LNCaP clone FGC (cell line): ENCODE measurements at regions not wholly inside any gene's neighbourhood (a gene's known extent, or its start where the extent isn't known, plus 50 kb on each side); places are given as distances from the start of the nearest gene placed in this dataset.

Source experiments
- DNase-seq: peaks from one replicate; pipeline ENCODE4 v3.0.0-alpha.2; 2011; ENCODE audit warnings: low read depth
- H3K4me3 ChIP-seq: 2 replicates; pipeline ENCODE4 v1.5.1; 2011; ENCODE audit warnings: mild to moderate bottlenecking, low read depth, low read length, control low read depth
- CTCF ChIP-seq: IDR thresholded peaks from 2 replicates; pipeline ENCODE4 v1.5.1; 2012; ENCODE audit warnings: mild to moderate bottlenecking; ENCODE audit not compliant: control insufficient read depth, insufficient read depth; ENCODE audit errors: extremely low read depth

GRCh38 chr15:94105760-94106159 is 125.6 kb upstream of the MCTP2 start:
- no peak for TF ChIP-seq CTCF
- DNase-seq = no peak
- H3K4me3 ChIP-seq = no peak overlapping the region

- DNase-seq = no peak
- no peak for TF ChIP-seq CTCF
- H3K4me3 ChIP-seq = no peak overlapping the region
These were observed 130.5 kb upstream of the MCTP2 start for GRCh38 chr15:94100863-94101262.

- DNase-seq = no peak
- H3K4me3 ChIP-seq = no peak overlapping the region
- no peak for TF ChIP-seq CTCF
These were observed 131.8 kb upstream of the MCTP2 start for GRCh38 chr15:94099574-94099960.

- no peak overlapping the region for H3K4me3 ChIP-seq
- no peak for TF ChIP-seq CTCF
These were observed 132.3 kb upstream of the MCTP2 start for GRCh38 chr15:94098921-94099573.

GRCh38 chr15:94097552-94097951 is 133.8 kb upstream of the MCTP2 start:
- H3K4me3 ChIP-seq = no peak overlapping the region
- DNase-seq = no peak
- TF ChIP-seq CTCF = no peak

More at GRCh38 chr15:94098921-94099573, 132.3 kb upstream of the MCTP2 start:
- no peak for DNase-seq

- TF ChIP-seq CTCF = no peak
- no peak for DNase-seq
- H3K4me3 ChIP-seq = no peak overlapping the region
These were observed 137.1 kb upstream of the MCTP2 start for GRCh38 chr15:94094310-94094709.

- no peak overlapping the region for H3K4me3 ChIP-seq
- no peak for TF ChIP-seq CTCF
- DNase-seq = no peak
These were observed 145.0 kb upstream of the MCTP2 start for GRCh38 chr15:94086341-94086740.
